PC-3 (cell line): ENCODE measurements at regions not wholly inside any gene's neighbourhood (a gene's known extent, or its start where the extent isn't known, plus 50 kb on each side); places are given as distances from the start of the nearest gene placed in this dataset.

Source experiments
- ATAC-seq: fragments of 200-7000 bp; cut with Tn5 transposase; 2 replicates; pipeline ENCODE4 v1.9.1; 2020; ENCODE audit warnings: mild to moderate bottlenecking, moderate library complexity
- BruUV-seq: library from RNA; stranded (reverse); fragments of 400-500 nt; replicated peaks from 2 replicates; lab custom pipeline; 2021; lab: Mats Ljungman, UMichigan
- CTCF ChIA-PET: fragments of 300-600 bp; sonication (Branson Sonifier 250); formaldehyde crosslinking; loops from one replicate; lab custom pipeline; 2022; ENCODE audit warnings: antibody characterized with exemption; lab: Charles Lee
- POLR2A ChIA-PET: fragments of 300-600 bp; sonication (Branson Sonifier 250); formaldehyde crosslinking; loops from one replicate; lab custom pipeline; 2022; ENCODE audit warnings: antibody characterized with exemption; ENCODE audit not compliant: unreplicated experiment; lab: Charles Lee
- DNase-seq: peaks from one replicate; pipeline ENCODE4 v3.0.0-alpha.2; 2015
- H2AFZ ChIP-seq: fragments of 300-600 bp; sonication (generic); 2 replicates; pipeline ENCODE4 v1.6.0; 2016; ENCODE audit warnings: antibody characterized with exemption, low read length
- H3F3A ChIP-seq: fragments of 300-600 bp; sonication (generic); one replicate; pipeline ENCODE4 v1.6.0; 2017; ENCODE audit warnings: antibody characterized with exemption, low read length, control low read depth, mild to moderate bottlenecking; ENCODE audit not compliant: unreplicated experiment
- H3K27ac ChIP-seq: fragments of 300-600 bp; sonication (generic); 2 replicates; pipeline ENCODE4 v1.5.1; 2016; ENCODE audit warnings: mild to moderate bottlenecking, low read length
- H3K27me3 ChIP-seq: fragments of 300-600 bp; sonication (generic); 2 replicates; pipeline ENCODE4 v1.6.1; 2016; ENCODE audit warnings: low read length, mixed read lengths
- H3K36me3 ChIP-seq: fragments of 300-600 bp; sonication (generic); 2 replicates; pipeline ENCODE4 v1.6.1; 2016; ENCODE audit warnings: low read depth, mixed run types, low read length, mixed read lengths
- H3K4me1 ChIP-seq: fragments of 300-600 bp; sonication (generic); 2 replicates; pipeline ENCODE4 v1.5.1; 2016; ENCODE audit warnings: low read length; ENCODE audit not compliant: insufficient read depth
- H3K4me2 ChIP-seq: fragments of 300-600 bp; sonication (generic); 2 replicates; pipeline ENCODE4 v1.6.0; 2016; ENCODE audit warnings: low read length
- H3K4me3 ChIP-seq: fragments of 300-600 bp; sonication (generic); 2 replicates; pipeline ENCODE4 v1.5.1; 2016; ENCODE audit warnings: mild to moderate bottlenecking, low read length, mixed read lengths
- H3K79me2 ChIP-seq: fragments of 300-600 bp; sonication (generic); 2 replicates; pipeline ENCODE4 v1.6.1; 2017; ENCODE audit warnings: low read length, mixed read lengths
- H3K9ac ChIP-seq: fragments of 300-600 bp; sonication (generic); 2 replicates; pipeline ENCODE4 v1.6.0; 2016; ENCODE audit warnings: mild to moderate bottlenecking, low read length
- H3K9me2 ChIP-seq: fragments of 300-600 bp; sonication (generic); replicated peaks from 2 replicates; pipeline ENCODE4 v1.6.1; 2016; ENCODE audit warnings: mixed run types, low read length, mixed read lengths
- H3K9me3 ChIP-seq: fragments of 300-600 bp; sonication (generic); 2 replicates; pipeline ENCODE4 v1.6.1; 2016; ENCODE audit warnings: low read length, mixed read lengths
- H4K20me1 ChIP-seq: fragments of 300-600 bp; sonication (generic); 2 replicates; pipeline ENCODE4 v1.6.1; 2016; ENCODE audit warnings: low read length, mixed read lengths
- CTCF ChIP-seq: fragments of 300-600 bp; sonication (generic); conservative IDR thresholded peaks from 2 replicates; pipeline ENCODE4 v1.5.1; 2017; ENCODE audit warnings: antibody characterized with exemption, low read depth, mild to moderate bottlenecking, low read length
- EZH2 ChIP-seq: fragments of 300-600 bp; sonication (generic); IDR thresholded peaks from one replicate; pipeline ENCODE4 v1.6.1; 2017; ENCODE audit warnings: antibody characterized with exemption, mild to moderate bottlenecking, low read length; ENCODE audit not compliant: unreplicated experiment
- EZH2phosphoT487 ChIP-seq: fragments of 300-600 bp; sonication (generic); IDR thresholded peaks from 2 replicates; pipeline ENCODE4 v1.6.1; 2018; ENCODE audit warnings: mild to moderate bottlenecking, antibody characterized with exemption, low read length, borderline replicate concordance
- intact Hi-C: fragments of 100-400 bp; cut with micrococcal nuclease; formaldehyde crosslinking; loops from 2 replicates; pipeline ENCODE4 v1.9.0; 2023

DNA sequence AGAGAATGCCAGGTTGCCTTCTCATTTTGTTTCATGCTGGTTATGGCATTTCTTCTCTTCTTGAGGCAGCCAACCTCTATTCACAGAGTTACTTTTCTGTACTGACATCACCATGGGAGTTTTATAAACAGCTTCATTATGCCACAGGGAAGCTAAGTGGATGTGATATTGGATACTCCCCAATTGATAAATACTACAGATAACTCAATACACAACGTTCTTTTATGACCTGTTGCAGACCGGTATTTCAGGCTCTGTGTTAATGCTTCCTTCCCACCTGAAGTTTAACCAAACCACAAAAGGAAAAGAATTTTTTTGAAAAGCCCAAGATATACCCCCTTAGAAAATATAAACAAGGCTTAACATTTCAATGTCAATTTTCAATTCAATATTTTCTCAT is 258.3 kb upstream of the SOX11 start:
- no peaks in the 10 kb centered on the region for H3K9me3 ChIP-seq
- no peaks in the 10 kb centered on the region for H3K27me3 ChIP-seq
- no peak overlapping the region for H2AFZ ChIP-seq
- CTCF ChIA-PET = no interaction called here
- POLR2A ChIA-PET = no interaction called here
- no peaks in the 10 kb centered on the region for H3K79me2 ChIP-seq
- ATAC-seq (no peak), DNase-seq (no peak)
- H3K27ac ChIP-seq = no peak overlapping the region
- no peak overlapping the region for H3K4me2 ChIP-seq
- no peaks in the 10 kb centered on the region for H3F3A ChIP-seq
- TF ChIP-seq EZH2phosphoT487 (no peak), CTCF (no peak), EZH2 (no peak)
- no peak overlapping the region for H3K9ac ChIP-seq
- H4K20me1 ChIP-seq = no peaks in the 10 kb centered on the region
- H3K36me3 ChIP-seq = no peaks in the 10 kb centered on the region
- BruUV-seq = no TSS peak
- H3K4me3 ChIP-seq = no peak overlapping the region
- H3K4me1 ChIP-seq = no peaks in the 10 kb centered on the region
- intact Hi-C loops = no loop called here
- H3K9me2 ChIP-seq = no peaks in the 10 kb centered on the region

DNA sequence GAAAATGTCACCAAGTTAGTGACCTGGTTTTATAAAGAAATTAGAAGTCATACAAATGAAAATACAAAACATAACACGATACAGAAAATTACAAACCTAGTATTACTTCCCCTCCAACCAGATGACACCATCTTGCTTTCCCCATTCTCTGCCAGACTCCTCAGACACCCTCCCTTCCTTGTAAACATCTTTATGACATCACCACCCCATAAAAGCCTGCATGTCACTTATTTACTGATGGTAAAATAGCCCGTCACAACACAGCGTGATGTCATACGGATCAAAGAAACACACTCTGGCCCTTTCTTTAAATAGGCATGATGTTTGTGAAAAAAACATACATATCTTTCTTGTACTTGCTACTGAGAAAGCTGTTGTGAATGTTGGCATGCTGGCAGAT is 254.8 kb upstream of the SOX11 start:
- DNase-seq = no peak
- BruUV-seq = no TSS peak
- Histone ChIP-seq H3K27ac (no peak overlapping the region), H3K4me3 (no peak overlapping the region), H3K9me2 (no peaks in the 10 kb centered on the region), H3K4me1 (no peaks in the 10 kb centered on the region), H2AFZ (no peak overlapping the region), H3K79me2 (no peaks in the 10 kb centered on the region), H3K36me3 (no peaks in the 10 kb centered on the region), H3K4me2 (no peak overlapping the region), H3F3A (no peaks in the 10 kb centered on the region), H4K20me1 (no peaks in the 10 kb centered on the region), H3K9ac (no peak overlapping the region), H3K9me3 (no peaks in the 10 kb centered on the region), H3K27me3 (0 out of 2 replicates have a peak, but pooled peaks cover 4% of the 10 kb centered on the region)
- TF ChIP-seq CTCF = no peak
- ChIA-PET POLR2A (no interaction called here), CTCF (no interaction called here)
- no peak for ATAC-seq
- intact Hi-C loops = no loop called here

- Histone ChIP-seq H3K9me2 (no peaks in the 10 kb centered on the region), H3K9ac (no peak overlapping the region), H3F3A (no peaks in the 10 kb centered on the region), H3K4me1 (no peaks in the 10 kb centered on the region), H3K36me3 (no peaks in the 10 kb centered on the region), H3K79me2 (no peaks in the 10 kb centered on the region), H2AFZ (no peak overlapping the region), H3K4me3 (no peak overlapping the region), H4K20me1 (no peaks in the 10 kb centered on the region), H3K4me2 (no peak overlapping the region), H3K27me3 (0 out of 2 replicates have a peak, but pooled peaks cover 4% of the 10 kb centered on the region), H3K9me3 (no peaks in the 10 kb centered on the region), H3K27ac (no peak overlapping the region)
- CTCF ChIA-PET = no interaction called here
- BruUV-seq = no TSS peak
- DNase-seq (no peak), ATAC-seq (no peak)
- TF ChIP-seq EZH2 (no peak), CTCF (no peak), EZH2phosphoT487 (no peak)
- POLR2A ChIA-PET = no interaction called here
- intact Hi-C loops = no loop called here
Measured at GRCh38 chr2:5440174-5440573, 252.0 kb upstream of the SOX11 start.
